Mammary epithelial cell (primary cell): ENCODE measurements at regions not wholly inside any gene's neighbourhood (a gene's known extent, or its start where the extent isn't known, plus 50 kb on each side); places are given as distances from the start of the nearest gene placed in this dataset.

Experiments
- CTCF ChIP-seq, 2 donors: IDR thresholded peaks in 1 of 2; conservative IDR thresholded peaks in 1 of 2; 2 replicates each; pipeline ENCODE4 v1.5.1; 2011 to 2012; ENCODE audit warnings: inconsistent platforms in 2 of 2, low read length in 2 of 2, mild to moderate bottlenecking in 2 of 2, control low read depth in 1 of 2, low read depth in 1 of 2; ENCODE audit not compliant: insufficient read depth in 1 of 2; ENCODE audit errors: extremely low read depth in 1 of 2
- EZH2 ChIP-seq: IDR thresholded peaks from 2 replicates; pipeline ENCODE4 v1.6.1; 2012; ENCODE audit warnings: low read length, inconsistent platforms, borderline replicate concordance

DNA sequence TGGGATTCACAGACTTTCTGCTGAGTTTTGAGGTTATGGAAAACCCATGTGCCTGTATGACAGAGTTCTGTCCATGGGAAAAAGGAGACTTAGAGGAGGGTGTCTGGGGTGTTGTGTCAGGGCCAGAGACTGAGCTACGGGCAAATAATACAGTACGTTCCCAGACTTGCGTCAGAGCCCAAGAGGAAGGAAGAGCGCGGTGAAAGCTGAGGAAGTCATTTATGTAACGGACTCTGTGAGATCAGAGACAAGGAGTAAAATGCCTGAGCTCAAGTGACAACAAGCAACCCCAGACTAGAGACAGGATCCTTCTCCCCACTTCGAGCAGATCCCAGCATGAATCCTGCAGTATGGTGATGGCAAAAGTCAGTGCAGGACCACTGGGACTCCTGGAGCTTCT is 368.6 kb upstream of the MCTP2 start:
- TF ChIP-seq CTCF (conservative IDR thresholded peaks at IDR 0.05 in 1 of 2, IDR thresholded peaks at IDR 0.05 in 1 of 2; ENCODE audit: extremely low read depth in 1 of 2, insufficient read depth in 1 of 2, low read depth in 1 of 2, low read length in 2 of 2) (no peak), EZH2 (no peak)
